Lung (tissue), 11 donors: ENCODE measurements at regions not wholly inside any gene's neighbourhood (a gene's known extent, or its start where the extent isn't known, plus 50 kb on each side); places are given as distances from the start of the nearest gene placed in this dataset.
"Not testable (repeated sequence)": the region's sequence is repeated elsewhere in the genome, so short reads cannot be mapped to it uniquely, and the experiment has no call there.

ENCODE experiments used
- ATAC-seq: fragments of 200-7000 bp; cut with Tn5 transposase; one replicate; pipeline ENCODE4 v1.9.1; 2020; ENCODE audit warnings: moderate number of reproducible peaks; ENCODE audit not compliant: insufficient read depth, low FRiP score
- DNase-seq, 3 donors: peaks; one replicate each; pipeline ENCODE4 v3.0.0-alpha.2; 2013 to 2017
- H3K27ac ChIP-seq, 2 donors: one replicate each; pipeline ENCODE4 v1.5.1; 2013; ENCODE audit warnings: mild to moderate bottlenecking in 2 of 2, moderate library complexity in 2 of 2, control low read depth in 1 of 2, inconsistent platforms in 1 of 2, low read depth in 1 of 2, low read length in 1 of 2
- H3K27me3 ChIP-seq, 3 donors: one replicate each; pipeline ENCODE4 v1.5.1; 2013; ENCODE audit warnings: low read length in 2 of 3; ENCODE audit not compliant: control insufficient read depth in 3 of 3, insufficient read depth in 3 of 3
- H3K36me3 ChIP-seq, 4 donors: one replicate each; pipeline ENCODE4 v1.5.1; 2013; ENCODE audit warnings: low read length in 4 of 4, mild to moderate bottlenecking in 1 of 4, moderate library complexity in 1 of 4; ENCODE audit not compliant: control insufficient read depth in 4 of 4, insufficient read depth in 4 of 4
- H3K4me1 ChIP-seq, 5 donors: one replicate each; pipeline ENCODE4 v1.5.1; 2013; ENCODE audit warnings: low read length in 5 of 5, mild to moderate bottlenecking in 2 of 5, moderate library complexity in 1 of 5; ENCODE audit not compliant: control insufficient read depth in 5 of 5, insufficient read depth in 5 of 5
- H3K4me3 ChIP-seq: one replicate; pipeline ENCODE4 v1.5.1; 2013; ENCODE audit warnings: mild to moderate bottlenecking, control low read depth, moderate library complexity
- H3K9ac ChIP-seq, 2 donors: one replicate each; pipeline ENCODE4 v1.5.1; 2013; ENCODE audit warnings: low read length in 2 of 2, control low read depth in 1 of 2; ENCODE audit not compliant: insufficient read depth in 1 of 2
- H3K9me3 ChIP-seq, 4 donors: one replicate each; pipeline ENCODE4 v1.5.1; 2013; ENCODE audit warnings: low read length in 3 of 4, mild to moderate bottlenecking in 1 of 4, moderate library complexity in 1 of 4; ENCODE audit not compliant: control insufficient read depth in 4 of 4, insufficient read depth in 3 of 4
- WGBS, 2 donors: extraction: QIAGEN DNeasy Blood & Tissue Kit; methylation state at CpG; one replicate each; pipeline ENCODE4 v1.1.7; 2013; 5-methylcytosine and 5-hydroxymethylcytosine counted together
- TF ChIP-seq, protein P1 (sequence below): IDR thresholded peaks from 2 replicates; pipeline ENCODE4 v1.5.1; 2012; ENCODE audit warnings: mild to moderate bottlenecking; ENCODE audit errors: control extremely low read depth, extremely low read depth
- donor health status: control.
- donor health status: control.
- donor health status: Bipolar disorder and iron deficiency.
- donor health status: healthy.
- donor health status: DM: yes; HTN: yes; CAD: no.

GRCh38 chr7:156376317-156376716 is 264.3 kb upstream of the RNF32 start:
- Histone ChIP-seq H3K36me3 (no peaks in the 10 kb centered on the region), H3K27me3 (no peaks in the 10 kb centered on the region), H3K4me1 (peaks cover 0 to 14% (median 0%) of the 10 kb centered on the region in 5 donors), H3K9ac (no peak overlapping the region), H3K4me3 (no peak overlapping the region), H3K9me3 (no peaks in the 10 kb centered on the region), H3K27ac (no peak overlapping the region)
- no peak for DNase-seq
- TF ChIP-seq, protein P1, sequence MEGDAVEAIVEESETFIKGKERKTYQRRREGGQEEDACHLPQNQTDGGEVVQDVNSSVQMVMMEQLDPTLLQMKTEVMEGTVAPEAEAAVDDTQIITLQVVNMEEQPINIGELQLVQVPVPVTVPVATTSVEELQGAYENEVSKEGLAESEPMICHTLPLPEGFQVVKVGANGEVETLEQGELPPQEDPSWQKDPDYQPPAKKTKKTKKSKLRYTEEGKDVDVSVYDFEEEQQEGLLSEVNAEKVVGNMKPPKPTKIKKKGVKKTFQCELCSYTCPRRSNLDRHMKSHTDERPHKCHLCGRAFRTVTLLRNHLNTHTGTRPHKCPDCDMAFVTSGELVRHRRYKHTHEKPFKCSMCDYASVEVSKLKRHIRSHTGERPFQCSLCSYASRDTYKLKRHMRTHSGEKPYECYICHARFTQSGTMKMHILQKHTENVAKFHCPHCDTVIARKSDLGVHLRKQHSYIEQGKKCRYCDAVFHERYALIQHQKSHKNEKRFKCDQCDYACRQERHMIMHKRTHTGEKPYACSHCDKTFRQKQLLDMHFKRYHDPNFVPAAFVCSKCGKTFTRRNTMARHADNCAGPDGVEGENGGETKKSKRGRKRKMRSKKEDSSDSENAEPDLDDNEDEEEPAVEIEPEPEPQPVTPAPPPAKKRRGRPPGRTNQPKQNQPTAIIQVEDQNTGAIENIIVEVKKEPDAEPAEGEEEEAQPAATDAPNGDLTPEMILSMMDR, result no peak
- WGBS, 2 donors, result 81 to 84% methylated on average over 7 of the region's 7 CpGs
- ATAC-seq, result no peak

GRCh38 chr7:156374335-156374734 is 266.2 kb upstream of the RNF32 start:
- Histone ChIP-seq H3K27me3 (no peaks in the 10 kb centered on the region), H3K9ac (no peak overlapping the region), H3K36me3 (no peaks in the 10 kb centered on the region), H3K4me1 (peaks cover 0 to 5% (median 0%) of the 10 kb centered on the region in 5 donors), H3K27ac (no peak overlapping the region), H3K9me3 (no peaks in the 10 kb centered on the region), H3K4me3 (no peak overlapping the region)
- 86 to 91% methylated on average over 4 of the region's 4 CpGs for WGBS, 2 donors
- DNase-seq, result no peak
- TF ChIP-seq, protein P1, result no peak
- no peak for ATAC-seq

DNA sequence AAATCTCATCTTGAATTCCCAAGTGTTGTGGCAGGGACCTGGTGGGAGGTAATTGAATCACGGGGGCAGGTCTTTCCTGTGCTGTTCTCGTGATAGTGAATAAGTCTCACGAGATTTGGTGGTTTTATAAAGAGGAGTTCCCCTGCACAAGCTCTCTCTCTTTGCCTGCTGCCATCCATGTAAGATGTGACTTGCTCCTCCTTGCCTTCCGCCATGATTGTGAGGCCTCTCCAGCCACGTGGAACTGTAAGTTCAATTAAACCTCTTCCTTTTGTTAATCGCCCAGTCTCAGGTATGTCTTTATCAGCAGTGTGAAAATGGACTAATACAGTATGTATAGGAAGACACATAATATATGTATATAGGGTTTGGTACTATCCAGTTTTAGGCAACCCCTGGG is 270.6 kb upstream of the RNF32 start:
- DNase-seq, H3K27me3 ChIP-seq, ATAC-seq, H3K4me1 ChIP-seq, H3K9me3 ChIP-seq, H3K36me3 ChIP-seq, H3K27ac ChIP-seq, H3K4me3 ChIP-seq, H3K9ac ChIP-seq: not testable (repeated sequence)
- WGBS, 2 donors, result 86 to 94% methylated on average over 6 of the region's 6 CpGs

DNA sequence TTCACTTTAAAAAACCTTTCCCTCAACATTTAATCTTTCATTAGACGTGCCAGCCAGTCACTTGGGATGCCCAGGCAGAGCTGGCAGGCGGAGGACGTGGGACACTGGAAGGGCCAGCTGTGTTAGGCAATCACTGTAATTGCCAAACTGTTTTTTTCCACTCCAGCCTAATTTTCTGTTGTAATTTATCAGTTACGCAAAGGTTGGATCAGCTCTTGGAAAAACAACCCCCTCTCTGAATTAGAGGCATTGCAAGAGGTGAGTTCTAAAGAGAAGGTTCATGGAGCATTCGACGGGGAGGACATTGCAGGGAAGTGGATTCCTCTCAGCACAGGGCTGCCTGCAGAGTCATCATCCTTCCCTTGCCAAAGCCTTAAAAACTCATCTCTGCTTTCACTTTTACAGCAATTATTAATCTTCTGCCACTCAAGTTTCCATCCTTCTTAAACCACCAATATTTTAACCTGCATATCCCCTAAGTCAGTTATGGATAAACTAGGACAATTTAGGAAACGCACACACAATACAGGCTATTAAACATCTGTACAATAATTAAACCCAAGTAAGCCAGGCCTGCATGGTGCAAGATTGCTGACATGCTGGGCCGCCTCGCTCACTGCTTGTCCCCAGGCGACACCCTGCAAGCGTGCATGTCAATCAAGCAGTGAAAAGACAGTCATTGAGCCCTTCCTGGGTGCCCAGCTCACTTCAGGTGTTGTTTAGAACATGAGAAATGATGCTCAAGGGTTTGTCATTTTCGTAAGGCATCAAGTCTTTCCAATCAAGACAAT is 272.3 kb upstream of the RNF32 start:
- Histone ChIP-seq H3K4me1 (no peaks in the 10 kb centered on the region), H3K27me3 (no peaks in the 10 kb centered on the region), H3K27ac (no peak overlapping the region), H3K4me3 (no peak overlapping the region), H3K9me3 (no peaks in the 10 kb centered on the region), H3K36me3 (no peaks in the 10 kb centered on the region), H3K9ac (no peak overlapping the region)
- 74 to 86% methylated on average over 12 of the region's 12 CpGs for WGBS, 2 donors
- ATAC-seq (no peak), DNase-seq (no peak)
- TF ChIP-seq, protein P1, result no peak
